Caki2 (cell line): ENCODE measurements at regions not wholly inside any gene's neighbourhood (a gene's known extent, or its start where the extent isn't known, plus 50 kb on each side); places are given as distances from the start of the nearest gene placed in this dataset.

Experiments used
- DNase-seq: peaks from one replicate; pipeline ENCODE4 v3.0.0-alpha.2; 2015; ENCODE audit warnings: low read depth
- in situ Hi-C: cut with HindIII; loops from 2 replicates; pipeline ENCODE4 v1.10.0; 2016; ENCODE audit warnings: low sequenced_read_pairs, low pct_unique_long_range_greater_than_20kb, mixed read lengths

DNA sequence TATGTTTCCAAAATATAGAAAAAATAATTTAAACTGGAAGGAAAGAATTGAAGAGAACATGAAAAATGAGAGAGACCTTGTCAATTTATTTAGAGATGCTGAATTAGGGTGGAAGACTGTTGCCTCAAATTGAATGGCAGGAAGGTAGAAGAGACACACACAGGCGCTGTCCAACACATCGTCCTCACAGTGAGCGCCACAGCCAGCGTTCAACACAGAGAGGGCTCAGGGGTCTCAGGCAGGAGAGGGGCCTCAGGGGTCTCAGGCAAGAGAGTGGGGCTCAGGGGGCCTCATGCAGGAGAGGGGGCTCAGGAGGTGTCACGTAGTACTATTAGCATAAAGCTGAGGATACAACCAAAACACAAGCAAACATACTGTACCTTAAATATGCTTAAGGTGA, 65.7 kb downstream of the TMEM18 start:
- no peak for DNase-seq
- in situ Hi-C loops = no loop called here

GRCh38 chr2:610491-610890, 66.7 kb downstream of the TMEM18 start:
- no peak for DNase-seq
- in situ Hi-C loops = no loop called here

GRCh38 chr2:609881-610280, 67.3 kb downstream of the TMEM18 start:
- in situ Hi-C loops = no loop called here
- DNase-seq = no peak

GRCh38 chr2:609449-609848, 67.8 kb downstream of the TMEM18 start:
- no peak for DNase-seq
- in situ Hi-C loops = no loop called here

DNA sequence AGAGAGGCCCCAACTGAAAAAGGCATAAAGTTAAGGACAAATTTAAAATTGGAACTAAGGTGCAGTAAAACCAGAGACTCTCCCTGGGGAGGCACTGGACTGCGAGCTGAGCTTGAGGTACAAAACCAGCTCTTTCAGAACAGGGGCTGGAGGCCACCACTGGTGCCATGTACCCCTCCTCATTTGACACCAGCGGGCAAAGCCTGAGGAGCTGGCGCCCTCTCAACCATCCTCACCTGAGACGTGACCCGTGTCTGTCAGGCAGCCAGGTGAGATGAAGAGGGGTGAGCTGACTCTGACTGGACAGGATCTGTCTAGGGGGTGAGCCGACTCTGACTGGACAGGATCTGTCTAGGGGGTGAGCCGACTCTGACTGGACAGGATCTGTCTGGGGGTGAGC, 68.5 kb downstream of the TMEM18 start:
- no peak for DNase-seq
- in situ Hi-C loops = no loop called here

GRCh38 chr2:608297-608696, 68.9 kb downstream of the TMEM18 start:
- DNase-seq = no peak
- in situ Hi-C loops = no loop called here

DNA sequence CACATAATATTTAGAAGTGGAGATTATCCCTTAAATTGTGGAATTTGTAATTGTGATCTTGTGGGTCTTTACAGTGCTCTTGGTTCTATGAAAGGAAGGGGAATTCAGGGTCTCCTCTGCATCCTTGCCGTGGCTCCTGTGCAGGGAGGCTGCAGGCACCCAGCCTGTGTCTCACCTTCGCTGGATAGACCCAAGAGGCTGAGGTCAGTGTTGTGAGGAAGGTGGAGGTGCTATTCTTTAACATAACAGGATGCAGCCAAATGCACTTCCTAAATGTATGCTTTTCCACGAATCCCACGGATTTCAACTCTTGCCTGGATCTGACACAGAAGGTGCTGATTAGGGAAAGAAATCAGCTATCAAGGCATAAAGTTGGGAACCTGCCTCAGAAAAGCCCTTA, 69.5 kb downstream of the TMEM18 start:
- in situ Hi-C loops = no loop called here
- DNase-seq = no peak

- DNase-seq = no peak
- in situ Hi-C loops = no loop called here
Measured at GRCh38 chr2:607172-607571, 70.0 kb downstream of the TMEM18 start.

DNA sequence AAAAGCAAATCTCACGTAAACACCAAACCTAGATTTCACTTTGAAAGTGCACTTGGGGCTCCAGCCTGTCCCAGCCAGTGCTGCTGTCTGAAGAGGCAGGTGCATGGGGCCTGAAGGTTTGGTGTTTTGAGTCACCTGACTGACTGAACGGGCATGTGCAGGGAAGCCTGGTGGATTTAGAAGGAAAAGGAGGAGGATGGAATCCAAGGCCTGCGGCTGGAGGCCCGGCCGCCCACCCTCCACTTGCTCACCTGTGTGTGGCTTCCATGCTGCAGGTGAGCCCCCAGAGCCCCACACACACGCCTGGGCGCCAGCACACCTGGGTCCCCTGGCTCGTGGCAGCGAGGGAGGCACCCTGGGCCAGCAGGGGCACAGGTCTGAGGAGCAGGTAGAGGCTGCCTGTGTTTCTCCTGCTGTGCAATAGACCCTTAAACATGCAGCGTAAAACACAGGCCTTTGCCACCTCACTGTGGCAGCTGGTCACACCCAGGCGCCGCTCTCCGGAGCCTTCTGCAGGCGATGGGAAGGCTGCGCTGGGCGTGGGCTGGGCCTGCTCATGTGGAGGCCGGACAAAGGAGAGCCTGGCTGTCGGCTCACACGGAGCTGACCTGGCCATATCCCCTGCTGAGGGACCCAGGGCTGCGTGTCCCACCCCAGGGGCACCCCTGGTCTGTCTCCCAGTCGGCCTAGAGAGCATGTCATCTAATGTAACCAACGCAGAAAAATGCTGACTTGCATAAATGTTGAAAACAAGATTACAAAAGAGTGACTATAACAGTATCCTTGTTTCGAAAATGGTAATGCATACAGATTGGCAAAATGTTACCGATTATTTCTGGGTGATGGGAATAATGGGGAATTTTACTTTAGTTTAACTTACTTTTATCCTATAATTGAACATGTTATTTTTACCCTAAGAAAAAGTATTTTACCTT, 71.3 kb downstream of the TMEM18 start:
- no peak for DNase-seq
- in situ Hi-C loops = no loop called here

- DNase-seq = no peak
- in situ Hi-C loops = no loop called here
Measured at GRCh38 chr2:604854-605524, 72.2 kb downstream of the TMEM18 start.

DNA sequence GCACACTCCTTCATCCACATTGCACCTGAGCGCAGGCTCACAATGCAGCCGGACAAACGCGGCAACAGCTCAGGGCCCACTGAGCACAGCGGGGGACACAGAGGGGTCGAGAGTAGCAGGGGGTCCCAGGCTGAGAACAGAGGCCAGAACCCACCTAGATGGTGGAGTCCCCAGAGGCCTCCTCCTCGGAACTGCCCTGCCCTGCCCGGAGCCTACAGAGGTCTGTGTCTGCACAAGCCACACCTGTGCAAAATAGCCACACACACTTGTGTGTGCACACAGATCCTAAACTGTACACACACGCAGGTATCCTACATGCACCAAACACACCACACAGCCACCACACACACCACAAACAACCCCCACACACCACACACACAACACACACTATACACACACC, 72.8 kb downstream of the TMEM18 start:
- no peak for DNase-seq
- in situ Hi-C loops = no loop called here

DNA sequence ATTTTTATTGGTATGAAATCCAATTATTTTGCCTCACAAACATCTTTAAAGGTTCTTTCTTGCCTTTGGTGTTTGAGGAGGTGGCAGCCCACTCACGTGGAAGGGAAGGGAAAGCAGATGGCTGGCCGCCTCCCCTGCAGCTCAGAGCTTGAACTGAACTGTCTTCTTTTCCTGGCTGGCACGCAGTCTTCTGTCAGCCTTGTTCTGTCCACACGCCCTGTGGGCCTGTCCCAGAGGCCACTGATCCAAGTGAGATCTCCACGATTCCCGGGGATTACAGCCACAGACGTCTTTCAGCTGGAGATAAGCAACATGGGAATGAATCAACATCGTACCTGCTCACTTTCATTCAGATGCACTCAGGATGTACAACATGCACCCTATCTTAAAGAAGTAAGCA, 73.3 kb downstream of the TMEM18 start:
- DNase-seq = no peak
- in situ Hi-C loops = no loop called here

DNA sequence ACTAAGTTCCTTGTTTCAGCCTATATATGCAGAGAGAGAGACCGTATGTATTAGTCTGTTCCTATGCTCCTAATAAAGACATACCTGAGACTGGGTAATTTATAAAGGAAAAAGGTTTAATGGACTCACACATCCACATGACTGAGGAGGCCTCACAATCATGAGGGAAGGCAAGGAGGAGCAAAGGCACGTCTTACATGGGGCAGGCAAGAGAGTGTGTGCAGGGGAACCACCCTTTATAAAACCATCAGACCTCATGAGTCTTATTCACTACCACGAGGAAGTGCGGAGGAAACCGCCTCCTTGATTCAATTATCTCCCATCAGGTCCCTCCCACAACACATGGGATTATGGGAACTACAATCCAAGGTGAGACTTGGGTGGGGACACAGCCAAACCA, 73.8 kb downstream of the TMEM18 start:
- in situ Hi-C loops = no loop called here
- peak; percentile 38 for DNase-seq

- DNase-seq = peak; percentile 56
- in situ Hi-C loops = no loop called here
Measured at GRCh38 chr2:602571-603359, 74.4 kb downstream of the TMEM18 start.

DNA sequence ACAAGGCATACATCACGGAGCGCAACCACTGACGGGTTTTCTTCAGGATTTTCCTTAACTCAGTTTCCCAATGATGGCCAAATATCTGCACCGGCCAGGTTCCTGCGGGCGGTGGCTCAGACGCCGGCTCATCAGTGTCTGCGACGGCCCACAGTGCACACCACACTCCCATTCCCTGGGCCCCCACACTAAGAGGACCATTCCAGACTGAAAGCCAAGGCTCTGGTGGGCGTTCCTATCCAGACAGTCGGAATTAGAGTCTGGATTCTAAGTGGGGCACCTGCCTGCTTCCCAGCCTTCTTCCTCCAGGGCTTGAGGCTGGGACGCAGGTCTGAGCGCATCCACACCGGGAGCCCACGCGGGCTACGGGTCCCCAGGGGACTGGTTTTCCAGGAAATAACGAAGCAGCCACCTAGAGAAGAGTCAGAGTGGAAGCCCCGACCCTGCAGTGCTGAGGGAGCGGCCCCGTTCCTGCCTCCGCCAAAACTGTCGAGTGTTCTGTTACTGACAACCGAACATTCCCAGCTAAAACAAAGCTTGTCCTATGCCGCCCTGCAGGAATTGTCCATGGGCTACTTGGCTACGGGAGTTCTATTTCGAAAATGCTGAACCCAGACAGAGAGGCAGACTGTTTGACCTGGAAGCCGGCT, 75.3 kb downstream of the TMEM18 start:
- DNase-seq = no peak
- in situ Hi-C loops = no loop called here

- in situ Hi-C loops = no loop called here
- no peak for DNase-seq
Measured at GRCh38 chr2:601387-601698, 75.9 kb downstream of the TMEM18 start.

GRCh38 chr2:600542-601386, 76.4 kb downstream of the TMEM18 start:
- no peak for DNase-seq
- in situ Hi-C loops = no loop called here

DNA sequence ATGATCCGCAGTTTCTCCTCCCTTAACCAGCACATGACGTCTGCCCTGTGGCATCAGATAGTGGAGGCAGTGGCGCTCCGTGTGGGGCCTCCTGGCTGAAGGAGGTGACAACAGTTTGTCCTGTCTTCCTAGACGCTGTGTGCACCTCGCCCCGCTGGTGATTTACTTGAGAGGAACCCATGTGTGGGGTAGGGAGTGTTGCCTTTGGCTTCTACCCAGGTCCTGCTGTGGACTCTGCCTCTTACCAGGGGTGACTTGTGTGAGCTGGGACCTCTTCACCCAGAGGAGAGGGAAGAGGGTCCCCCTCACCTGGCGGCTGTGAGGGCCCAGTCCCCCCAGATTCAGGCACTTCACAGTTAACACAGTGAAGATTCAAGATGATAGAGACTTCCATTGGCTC, 77.6 kb downstream of the TMEM18 start:
- in situ Hi-C loops = no loop called here
- no peak for DNase-seq
